Fibroblast of the aortic adventitia (primary cell): ENCODE measurements at regions not wholly inside any gene's neighbourhood (a gene's known extent, or its start where the extent isn't known, plus 50 kb on each side); places are given as distances from the start of the nearest gene placed in this dataset.
"Not testable (repeated sequence)": the region's sequence is repeated elsewhere in the genome, so short reads cannot be mapped to it uniquely, and the experiment has no call there.

Experiments used
- DNase-seq: peaks from one replicate; pipeline ENCODE4 v3.0.0-alpha.2; 2010; ENCODE audit warnings: low read depth
- H3K4me3 ChIP-seq: 2 replicates; pipeline ENCODE4 v1.5.1; 2011; ENCODE audit warnings: low read depth, mild to moderate bottlenecking, control low read depth, low read length, moderate library complexity
- TF ChIP-seq, protein P1 (sequence below): IDR thresholded peaks from 2 replicates; pipeline ENCODE4 v1.5.1; 2011; ENCODE audit warnings: mild to moderate bottlenecking, low read length, control low read depth, inconsistent platforms; ENCODE audit not compliant: insufficient read depth

GRCh38 chr11:70597751-70598625 lies 199.7 kb downstream of the CTTN start:
- TF ChIP-seq, protein P1, sequence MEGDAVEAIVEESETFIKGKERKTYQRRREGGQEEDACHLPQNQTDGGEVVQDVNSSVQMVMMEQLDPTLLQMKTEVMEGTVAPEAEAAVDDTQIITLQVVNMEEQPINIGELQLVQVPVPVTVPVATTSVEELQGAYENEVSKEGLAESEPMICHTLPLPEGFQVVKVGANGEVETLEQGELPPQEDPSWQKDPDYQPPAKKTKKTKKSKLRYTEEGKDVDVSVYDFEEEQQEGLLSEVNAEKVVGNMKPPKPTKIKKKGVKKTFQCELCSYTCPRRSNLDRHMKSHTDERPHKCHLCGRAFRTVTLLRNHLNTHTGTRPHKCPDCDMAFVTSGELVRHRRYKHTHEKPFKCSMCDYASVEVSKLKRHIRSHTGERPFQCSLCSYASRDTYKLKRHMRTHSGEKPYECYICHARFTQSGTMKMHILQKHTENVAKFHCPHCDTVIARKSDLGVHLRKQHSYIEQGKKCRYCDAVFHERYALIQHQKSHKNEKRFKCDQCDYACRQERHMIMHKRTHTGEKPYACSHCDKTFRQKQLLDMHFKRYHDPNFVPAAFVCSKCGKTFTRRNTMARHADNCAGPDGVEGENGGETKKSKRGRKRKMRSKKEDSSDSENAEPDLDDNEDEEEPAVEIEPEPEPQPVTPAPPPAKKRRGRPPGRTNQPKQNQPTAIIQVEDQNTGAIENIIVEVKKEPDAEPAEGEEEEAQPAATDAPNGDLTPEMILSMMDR, result no peak
- H3K4me3 ChIP-seq, result no peak overlapping the region
- DNase-seq, result no peak

DNA sequence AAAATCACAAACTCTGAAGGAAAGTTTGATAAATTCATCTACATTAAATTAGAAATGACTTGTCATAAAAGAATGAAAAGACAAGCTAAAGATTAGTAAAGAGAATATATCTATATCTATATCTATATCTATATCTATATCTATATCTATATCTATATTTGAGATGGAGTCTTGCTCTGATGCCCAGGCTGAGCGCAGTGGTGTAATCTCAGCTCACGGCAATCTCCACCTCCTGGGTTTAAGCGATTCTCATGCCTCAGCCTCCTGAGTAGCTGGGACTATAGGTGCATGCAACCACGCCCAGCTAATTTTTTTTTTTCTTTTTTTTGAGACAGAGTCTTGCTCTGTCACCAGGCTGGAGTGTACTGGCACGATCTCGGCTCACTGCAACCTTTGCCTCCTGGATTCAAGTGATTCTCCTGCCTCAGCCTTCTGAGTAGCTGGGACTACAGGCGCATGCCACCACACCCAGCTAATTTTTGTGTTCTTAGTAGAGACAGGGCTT lies 202.6 kb downstream of the CTTN start:
- DNase-seq, result not testable (repeated sequence)

GRCh38 chr11:70601861-70602538 lies 203.7 kb downstream of the CTTN start:
- DNase-seq, result no peak
- H3K4me3 ChIP-seq, result no peak overlapping the region
- TF ChIP-seq, protein P1, result no peak

More for the DNA sequence above, 202.6 kb downstream of the CTTN start:
- H3K4me3 ChIP-seq, result not testable (repeated sequence)

DNA sequence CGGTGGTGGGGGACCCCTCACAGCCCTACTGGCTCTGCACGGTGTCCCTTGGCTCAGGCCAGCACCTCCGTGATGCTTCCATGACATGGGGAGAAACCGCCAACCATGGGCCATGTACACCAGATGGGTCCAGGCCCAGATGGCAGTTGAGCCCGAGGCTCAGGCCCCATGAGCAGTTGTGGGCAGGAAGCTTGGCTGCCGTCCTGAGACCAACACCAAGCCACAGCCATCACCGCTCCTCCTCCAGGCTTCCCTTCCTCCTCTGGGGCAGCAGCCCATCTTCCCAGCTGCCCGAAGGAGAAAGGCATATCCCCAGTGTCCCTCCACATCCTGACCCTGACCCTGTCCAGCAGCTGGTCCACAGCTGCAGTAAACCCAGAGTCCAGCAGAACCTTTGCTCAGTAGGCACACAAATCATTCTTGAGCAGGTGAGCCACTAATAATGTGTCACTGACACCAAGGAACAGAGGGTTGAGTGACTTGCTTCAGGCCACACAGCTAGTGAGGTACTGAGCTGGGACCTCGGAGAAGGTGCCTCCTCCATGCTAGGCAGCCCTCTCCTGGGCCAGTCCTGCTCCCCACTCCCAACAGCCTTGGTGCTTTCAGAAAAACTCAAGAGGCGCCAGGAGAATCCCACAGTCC lies 204.9 kb downstream of the CTTN start:
- TF ChIP-seq, protein P1, result no peak
- DNase-seq, result no peak
- H3K4me3 ChIP-seq, result no peak overlapping the region

GRCh38 chr11:70603756-70604211 lies 205.5 kb downstream of the CTTN start:
- TF ChIP-seq, protein P1, result no peak
- DNase-seq, result no peak
- H3K4me3 ChIP-seq, result no peak overlapping the region

DNA sequence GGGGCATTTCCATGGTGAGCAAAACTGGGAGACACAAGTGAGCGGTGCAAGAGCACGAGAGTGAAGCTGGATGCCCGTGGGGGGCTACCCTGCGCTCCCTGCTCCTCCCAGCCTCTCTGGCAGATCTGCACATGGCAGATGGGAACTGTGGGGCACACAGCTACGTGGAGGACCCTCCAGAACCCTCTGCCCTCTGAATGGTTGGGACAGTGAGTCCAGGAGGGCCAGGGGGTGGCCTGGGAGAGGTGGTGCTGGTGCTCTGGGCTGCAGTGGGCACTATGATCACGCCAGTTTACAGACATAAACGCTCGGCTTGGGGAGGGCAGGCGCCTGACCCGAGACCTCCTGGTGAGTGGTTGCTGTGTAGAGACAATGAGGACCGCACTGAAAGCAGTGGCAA lies 205.9 kb downstream of the CTTN start:
- no peak for DNase-seq
- TF ChIP-seq, protein P1, result no peak
- no peak overlapping the region for H3K4me3 ChIP-seq
